ENCODE measurements at regions not wholly inside any gene's neighbourhood (a gene's known extent, or its start where the extent isn't known, plus 50 kb on each side); places are given as distances from the start of the nearest gene placed in this dataset.
"Not testable (repeated sequence)": the region's sequence is repeated elsewhere in the genome, so short reads cannot be mapped to it uniquely, and the experiment has no call there.

GRCh38 chr4:72666910-72667309 lies 97.9 kb upstream of the ADAMTS3 start:
- DNase-seq, result no peak

GRCh38 chr4:72665171-72665968 lies 96.3 kb upstream of the ADAMTS3 start:
- DNase-seq, result no peak

GRCh38 chr4:72663828-72664227 lies 94.8 kb upstream of the ADAMTS3 start:
- DNase-seq, result no peak

DNA sequence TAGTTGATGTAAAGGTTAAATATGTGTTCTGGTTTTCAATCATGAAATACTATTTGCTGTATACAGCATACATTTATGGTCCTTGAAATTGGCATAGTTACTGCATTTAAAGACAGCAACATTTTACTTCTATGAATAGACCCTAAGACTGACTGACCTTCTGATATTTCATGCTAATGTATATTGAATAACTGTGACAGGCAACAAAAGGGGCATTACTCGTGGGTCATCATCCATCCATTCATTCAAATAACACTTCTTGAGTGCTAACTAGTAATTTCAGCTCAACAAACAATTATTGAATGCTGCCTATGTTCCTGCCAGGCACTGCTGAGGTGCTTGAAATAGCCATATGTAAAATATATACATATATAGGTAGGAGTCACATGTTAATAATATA lies 92.8 kb upstream of the ADAMTS3 start:
- DNase-seq, result no peak

- DNase-seq, result no peak
Measured at GRCh38 chr4:72641611-72642010, 72.6 kb upstream of the ADAMTS3 start.

- not testable (repeated sequence) for DNase-seq
Measured at GRCh38 chr4:72636866-72637265, 67.8 kb upstream of the ADAMTS3 start.

- DNase-seq, result not testable (repeated sequence)
Measured at GRCh38 chr4:72635931-72636330, 66.9 kb upstream of the ADAMTS3 start.

DNA sequence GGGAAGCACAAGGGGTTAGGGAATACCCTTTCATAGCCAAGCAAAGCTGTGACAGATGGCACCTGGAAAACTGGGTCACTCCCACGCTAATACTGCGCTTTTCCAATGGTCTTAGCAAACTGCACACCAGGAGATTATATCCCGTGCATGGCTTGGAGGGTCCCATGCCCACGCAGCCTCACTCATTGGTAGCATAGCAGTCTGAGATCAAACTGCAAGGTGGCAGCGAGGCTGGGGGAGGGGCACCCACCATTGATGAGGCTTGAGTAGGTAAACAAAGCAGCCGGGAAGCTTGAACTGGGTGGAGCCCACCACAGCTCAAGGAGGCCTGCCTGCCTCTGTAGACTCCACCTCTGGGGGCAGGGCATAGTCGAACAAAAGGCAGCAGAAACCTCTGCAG lies 63.2 kb upstream of the ADAMTS3 start:
- not testable (repeated sequence) for DNase-seq

DNA sequence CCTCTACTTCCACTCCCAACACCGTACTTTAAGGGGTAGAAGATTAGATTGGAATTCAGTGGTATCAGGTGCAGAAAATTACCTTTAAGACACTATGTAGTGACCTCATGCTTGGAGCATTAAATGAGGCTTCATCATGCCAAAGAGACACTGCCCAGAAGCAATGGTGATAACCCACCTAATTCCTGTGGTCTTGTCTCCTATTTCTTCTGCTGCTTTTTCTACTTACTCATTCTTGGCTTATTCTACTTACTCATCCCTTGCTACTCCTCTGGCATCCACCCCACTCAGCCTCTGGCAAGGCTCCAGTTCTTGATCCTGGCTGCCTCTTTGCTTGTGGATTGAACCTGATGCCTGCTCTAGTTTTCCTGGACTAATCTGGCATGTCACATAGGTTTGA lies 62.3 kb upstream of the ADAMTS3 start:
- peak; percentile 71 for DNase-seq

DNA sequence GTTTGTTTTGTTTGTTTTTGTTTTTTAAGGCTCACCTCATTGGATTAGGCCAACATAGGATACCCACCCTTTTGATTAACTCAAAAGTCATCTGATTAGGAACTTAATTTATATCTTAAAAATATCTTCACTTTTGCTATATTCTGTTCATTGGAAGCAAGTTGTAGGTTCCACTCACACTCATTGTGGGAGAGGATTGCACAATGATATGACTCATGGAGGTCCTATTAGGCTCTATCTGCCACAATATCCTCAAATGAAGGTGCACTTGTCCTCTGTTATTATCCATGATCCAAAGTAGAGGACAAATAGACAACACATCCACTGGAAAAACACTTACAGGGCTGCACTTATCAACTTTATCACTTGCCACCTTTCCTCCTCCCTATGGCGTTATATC lies 60.5 kb upstream of the ADAMTS3 start:
- peak; percentile 1 for DNase-seq

DNA sequence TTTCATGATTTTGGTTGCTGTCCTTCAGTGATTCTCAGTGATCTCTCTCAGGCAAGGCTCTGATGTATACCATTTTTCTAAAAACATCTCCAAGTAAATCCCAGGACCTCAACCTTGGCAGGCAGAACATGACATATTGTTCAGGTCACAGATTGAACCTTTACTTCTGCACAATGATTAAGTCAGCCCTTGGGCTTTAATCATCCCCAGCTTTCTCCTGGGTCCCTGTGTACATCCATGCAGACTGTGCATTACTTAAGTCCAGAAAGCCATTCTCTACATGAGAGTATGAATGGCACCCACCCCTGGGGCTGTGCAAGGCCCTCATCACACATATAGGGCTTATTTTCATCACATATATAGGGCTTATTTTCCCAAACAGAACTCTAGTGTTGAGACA lies 58.7 kb upstream of the ADAMTS3 start:
- DNase-seq, result no peak

All from fibroblast of skin of right quadriceps (primary cell).